HCT116 (cell line): ENCODE measurements at regions not wholly inside any gene's neighbourhood (a gene's known extent, or its start where the extent isn't known, plus 50 kb on each side); places are given as distances from the start of the nearest gene placed in this dataset.

ENCODE experiments used
- CEBPB ChIP-seq: IDR thresholded peaks from 2 replicates; pipeline ENCODE4 v1.6.1; 2012; ENCODE audit warnings: low read depth
- EZH2 ChIP-seq: fragments of 200-600 bp; sonication (generic); IDR thresholded peaks from 2 replicates; pipeline ENCODE4 v1.6.1; 2017; ENCODE audit warnings: antibody characterized with exemption, mixed run types
- EZH2phosphoT487 ChIP-seq: fragments of 200-600 bp; IDR thresholded peaks from 2 replicates; pipeline ENCODE4 v1.6.1; 2018; ENCODE audit warnings: antibody characterized with exemption, borderline replicate concordance
- JUND ChIP-seq: IDR thresholded peaks from 2 replicates; pipeline ENCODE4 v1.6.1; 2012
- POLR2A ChIP-seq: IDR thresholded peaks from 2 replicates; pipeline ENCODE4 v1.7.0; 2011; ENCODE audit warnings: borderline replicate concordance; ENCODE audit not compliant: insufficient read depth, insufficient read length; ENCODE audit errors: extremely low read depth
- POLR2AphosphoS5 ChIP-seq: IDR thresholded peaks from 2 replicates; pipeline ENCODE4 v1.6.1; 2011; ENCODE audit warnings: mild to moderate bottlenecking, low read depth, low read length, moderate library complexity
- SRF ChIP-seq: IDR thresholded peaks from 2 replicates; pipeline ENCODE4 v1.6.1; 2012; ENCODE audit warnings: low read depth
- ZFX ChIP-seq: fragments of 450-650 bp; IDR thresholded peaks from 2 replicates; pipeline ENCODE4 v1.6.1; 2017
- ZNF274 ChIP-seq: fragments of 200-500 bp; sonication (Bioruptor generic); IDR thresholded peaks from 2 replicates; pipeline ENCODE4 v1.6.1; 2014; ENCODE audit warnings: mild to moderate bottlenecking, low read depth, low read length, inconsistent platforms
- TF ChIP-seq, protein P1 (sequence below), 3 experiments: fragments of 200-600 bp in 1 of 3; sonication (generic) in 1 of 3; IDR thresholded peaks in 2 of 3; conservative IDR thresholded peaks in 1 of 3; 2 replicates each; pipeline ENCODE4 v1.5.1; 2012 to 2017; ENCODE audit warnings: low read depth in 2 of 3, low read length in 2 of 3, antibody characterized with exemption in 1 of 3, borderline replicate concordance in 1 of 3, control low read depth in 1 of 3, mild to moderate bottlenecking in 1 of 3, mixed read lengths in 1 of 3, mixed run types in 1 of 3, moderate library complexity in 1 of 3; ENCODE audit not compliant: insufficient read depth in 1 of 3
- TF ChIP-seq, protein P2 (sequence below): IDR thresholded peaks from 2 replicates; pipeline ENCODE4 v1.6.1; 2012
- TF ChIP-seq, protein P3 (sequence below): IDR thresholded peaks from 2 replicates; pipeline ENCODE4 v1.6.1; 2012; ENCODE audit warnings: low read depth

DNA sequence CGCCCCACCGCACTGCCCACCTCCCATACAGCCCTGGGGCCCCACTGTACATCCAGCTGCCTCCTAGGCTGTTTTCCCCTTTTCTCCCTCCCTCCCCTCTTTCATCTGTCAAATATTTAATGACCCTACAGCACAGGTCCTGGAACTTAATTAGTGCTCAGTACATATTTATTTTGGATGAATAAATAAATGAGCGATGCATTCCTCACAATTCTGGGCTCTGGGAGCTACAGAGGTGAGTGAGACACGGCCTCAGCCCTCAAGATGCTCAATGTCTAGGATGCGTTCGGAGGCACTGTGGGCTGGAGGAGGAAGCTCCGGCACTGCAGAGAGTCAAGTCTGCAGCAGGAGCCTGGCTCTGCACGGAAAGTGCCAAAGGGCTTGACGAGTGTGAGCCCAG lies 175.0 kb downstream of the FAM43A start:
- TF ChIP-seq, protein P1, sequence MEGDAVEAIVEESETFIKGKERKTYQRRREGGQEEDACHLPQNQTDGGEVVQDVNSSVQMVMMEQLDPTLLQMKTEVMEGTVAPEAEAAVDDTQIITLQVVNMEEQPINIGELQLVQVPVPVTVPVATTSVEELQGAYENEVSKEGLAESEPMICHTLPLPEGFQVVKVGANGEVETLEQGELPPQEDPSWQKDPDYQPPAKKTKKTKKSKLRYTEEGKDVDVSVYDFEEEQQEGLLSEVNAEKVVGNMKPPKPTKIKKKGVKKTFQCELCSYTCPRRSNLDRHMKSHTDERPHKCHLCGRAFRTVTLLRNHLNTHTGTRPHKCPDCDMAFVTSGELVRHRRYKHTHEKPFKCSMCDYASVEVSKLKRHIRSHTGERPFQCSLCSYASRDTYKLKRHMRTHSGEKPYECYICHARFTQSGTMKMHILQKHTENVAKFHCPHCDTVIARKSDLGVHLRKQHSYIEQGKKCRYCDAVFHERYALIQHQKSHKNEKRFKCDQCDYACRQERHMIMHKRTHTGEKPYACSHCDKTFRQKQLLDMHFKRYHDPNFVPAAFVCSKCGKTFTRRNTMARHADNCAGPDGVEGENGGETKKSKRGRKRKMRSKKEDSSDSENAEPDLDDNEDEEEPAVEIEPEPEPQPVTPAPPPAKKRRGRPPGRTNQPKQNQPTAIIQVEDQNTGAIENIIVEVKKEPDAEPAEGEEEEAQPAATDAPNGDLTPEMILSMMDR (IDR thresholded peaks at IDR 0.05 in 2 of 3, conservative IDR thresholded peaks at IDR 0.05 in 1 of 3; ENCODE audit: borderline replicate concordance in 1 of 3, insufficient read depth in 1 of 3, low read depth in 2 of 3, low read length in 2 of 3): no peak
- TF ChIP-seq SRF (no peak), EZH2phosphoT487 (no peak), EZH2 (no peak), CEBPB (no peak), JUND (no peak), POLR2AphosphoS5 (no peak), ZFX (no peak), POLR2A (no peak), ZNF274 (no peak)
- TF ChIP-seq, protein P2, sequence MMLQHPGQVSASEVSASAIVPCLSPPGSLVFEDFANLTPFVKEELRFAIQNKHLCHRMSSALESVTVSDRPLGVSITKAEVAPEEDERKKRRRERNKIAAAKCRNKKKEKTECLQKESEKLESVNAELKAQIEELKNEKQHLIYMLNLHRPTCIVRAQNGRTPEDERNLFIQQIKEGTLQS: no peak
- TF ChIP-seq, protein P3, sequence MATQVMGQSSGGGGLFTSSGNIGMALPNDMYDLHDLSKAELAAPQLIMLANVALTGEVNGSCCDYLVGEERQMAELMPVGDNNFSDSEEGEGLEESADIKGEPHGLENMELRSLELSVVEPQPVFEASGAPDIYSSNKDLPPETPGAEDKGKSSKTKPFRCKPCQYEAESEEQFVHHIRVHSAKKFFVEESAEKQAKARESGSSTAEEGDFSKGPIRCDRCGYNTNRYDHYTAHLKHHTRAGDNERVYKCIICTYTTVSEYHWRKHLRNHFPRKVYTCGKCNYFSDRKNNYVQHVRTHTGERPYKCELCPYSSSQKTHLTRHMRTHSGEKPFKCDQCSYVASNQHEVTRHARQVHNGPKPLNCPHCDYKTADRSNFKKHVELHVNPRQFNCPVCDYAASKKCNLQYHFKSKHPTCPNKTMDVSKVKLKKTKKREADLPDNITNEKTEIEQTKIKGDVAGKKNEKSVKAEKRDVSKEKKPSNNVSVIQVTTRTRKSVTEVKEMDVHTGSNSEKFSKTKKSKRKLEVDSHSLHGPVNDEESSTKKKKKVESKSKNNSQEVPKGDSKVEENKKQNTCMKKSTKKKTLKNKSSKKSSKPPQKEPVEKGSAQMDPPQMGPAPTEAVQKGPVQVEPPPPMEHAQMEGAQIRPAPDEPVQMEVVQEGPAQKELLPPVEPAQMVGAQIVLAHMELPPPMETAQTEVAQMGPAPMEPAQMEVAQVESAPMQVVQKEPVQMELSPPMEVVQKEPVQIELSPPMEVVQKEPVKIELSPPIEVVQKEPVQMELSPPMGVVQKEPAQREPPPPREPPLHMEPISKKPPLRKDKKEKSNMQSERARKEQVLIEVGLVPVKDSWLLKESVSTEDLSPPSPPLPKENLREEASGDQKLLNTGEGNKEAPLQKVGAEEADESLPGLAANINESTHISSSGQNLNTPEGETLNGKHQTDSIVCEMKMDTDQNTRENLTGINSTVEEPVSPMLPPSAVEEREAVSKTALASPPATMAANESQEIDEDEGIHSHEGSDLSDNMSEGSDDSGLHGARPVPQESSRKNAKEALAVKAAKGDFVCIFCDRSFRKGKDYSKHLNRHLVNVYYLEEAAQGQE: no peak
